GM19372 (cell line): ENCODE measurements at regions not wholly inside any gene's neighbourhood (a gene's known extent, or its start where the extent isn't known, plus 50 kb on each side); places are given as distances from the start of the nearest gene placed in this dataset.

ENCODE experiments used
- ATAC-seq: cut with Tn5 transposase; IDR thresholded peaks from one replicate; pipeline ENCODE4 v1.9.1; 2021; ENCODE audit warnings: mild to moderate bottlenecking, low read depth, moderate library complexity; ENCODE audit not compliant: unreplicated experiment

DNA sequence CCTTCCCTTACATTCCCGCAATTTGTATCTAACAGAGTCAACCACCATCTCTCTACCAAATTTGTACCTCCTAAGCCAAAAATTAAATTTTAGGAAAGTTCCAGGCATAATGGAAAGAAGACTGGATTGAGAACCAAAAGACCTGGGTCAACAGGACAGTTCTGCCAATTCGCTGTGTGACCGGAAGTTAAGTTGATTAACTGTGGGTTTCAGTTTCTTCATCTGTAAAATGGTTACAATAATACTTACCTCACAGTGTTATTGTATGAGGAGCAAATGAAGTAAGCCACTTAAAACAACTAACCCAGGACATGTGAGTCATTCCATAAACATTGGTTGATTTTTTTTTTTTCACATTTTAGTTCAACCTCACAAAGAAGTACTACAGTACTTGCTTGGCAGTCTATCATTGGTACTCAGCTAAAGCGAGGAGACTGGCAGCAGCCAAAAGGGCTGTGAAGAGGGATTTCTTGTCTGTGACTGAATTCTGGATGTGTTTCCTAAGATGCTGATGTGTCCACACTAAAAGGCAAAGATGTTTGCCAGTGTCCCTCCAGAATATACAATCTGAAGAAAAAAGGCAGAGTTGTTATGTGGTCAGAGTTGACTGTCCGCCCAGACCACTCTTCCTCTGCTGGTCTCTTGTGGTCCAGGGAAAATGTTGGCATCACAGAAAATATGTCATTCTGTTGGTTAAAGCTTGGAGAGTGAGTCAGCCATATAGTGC lies 198.6 kb downstream of the TLE1 start:
- no peak for ATAC-seq

DNA sequence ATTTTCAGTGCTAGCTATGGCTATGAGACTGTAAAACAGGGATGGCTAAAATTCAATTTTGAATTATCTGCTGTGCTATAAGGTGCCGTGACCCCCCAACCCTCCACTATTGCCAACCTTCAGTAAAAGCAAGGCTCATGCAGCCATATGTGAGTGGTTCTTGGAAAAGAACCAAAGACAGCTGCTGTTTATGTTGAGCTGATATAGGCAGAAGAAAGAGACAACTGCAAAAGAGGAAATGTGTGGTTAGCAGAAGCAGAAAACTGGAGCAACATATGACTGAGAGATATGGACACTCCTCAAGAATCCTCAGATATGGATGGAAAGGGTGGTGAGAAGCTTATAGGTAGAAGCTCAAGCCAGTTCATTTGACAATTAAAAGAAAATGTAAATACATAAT lies 200.3 kb downstream of the TLE1 start:
- no peak for ATAC-seq

- ATAC-seq, result no peak
Observed at GRCh38 chr9:81480828-81481604, 208.3 kb downstream of the TLE1 start.

DNA sequence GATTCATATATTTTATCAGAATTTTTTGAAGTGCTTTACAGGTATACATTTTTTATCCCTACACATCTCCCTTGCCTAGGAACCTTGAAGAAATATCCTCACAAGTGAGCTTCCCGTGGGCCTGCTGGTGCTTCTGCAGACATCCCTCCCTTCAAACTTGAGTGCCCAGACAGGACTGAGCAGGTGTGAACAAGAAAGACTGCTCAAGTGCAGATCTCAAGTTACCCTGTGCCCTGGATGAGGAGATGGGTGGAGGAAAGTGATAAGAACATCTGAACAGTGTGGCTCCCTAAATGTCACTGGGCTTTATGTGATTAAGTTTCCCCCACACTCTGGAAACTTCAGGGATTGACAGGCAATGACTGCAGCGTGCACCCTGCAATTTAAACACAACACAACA lies 209.8 kb downstream of the TLE1 start:
- no peak for ATAC-seq

- ATAC-seq, result no peak
Observed at GRCh38 chr9:81477669-81478068, 211.7 kb downstream of the TLE1 start.

GRCh38 chr9:81476813-81477490 lies 212.4 kb downstream of the TLE1 start:
- ATAC-seq, result no peak

DNA sequence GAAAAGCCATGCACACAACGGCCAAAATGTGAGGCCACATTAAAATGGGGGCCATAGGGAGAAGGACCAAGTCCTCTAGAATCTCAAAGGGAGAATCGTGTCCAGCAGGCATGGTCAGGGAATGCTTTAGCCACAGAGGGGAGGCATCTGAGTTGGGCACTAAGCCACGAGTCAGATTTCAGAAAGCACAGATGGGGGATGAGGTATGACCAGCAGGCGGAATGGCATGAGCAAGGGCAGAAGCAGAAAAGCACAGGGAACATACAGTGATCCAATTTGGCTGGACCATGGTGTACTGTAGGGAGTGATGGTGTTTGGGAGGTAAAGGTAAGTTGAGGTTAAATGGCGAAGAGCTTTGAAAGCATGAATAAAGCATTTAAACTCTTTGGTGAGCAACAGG lies 214.6 kb downstream of the TLE1 start:
- no peak for ATAC-seq

GRCh38 chr9:81474125-81474524 lies 215.2 kb downstream of the TLE1 start:
- ATAC-seq, result no peak

DNA sequence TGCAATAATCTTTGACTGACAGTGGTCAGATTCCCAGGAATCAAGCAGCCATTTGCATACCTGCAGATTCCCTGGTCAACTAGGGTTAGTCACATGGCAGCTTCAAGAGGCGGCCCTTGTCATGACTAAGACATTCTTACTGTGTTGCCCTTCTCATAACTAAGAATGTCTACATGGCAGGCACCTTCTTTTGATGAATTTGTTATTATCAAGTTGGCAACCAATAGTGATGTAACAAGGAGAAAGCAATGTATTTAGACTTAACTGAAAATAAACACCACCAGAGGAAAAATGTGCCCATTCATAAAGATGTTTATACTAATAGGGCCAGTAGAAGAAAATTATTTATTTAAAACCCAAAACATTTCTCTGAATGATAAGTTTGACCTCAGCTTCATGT lies 215.6 kb downstream of the TLE1 start:
- no peak for ATAC-seq

DNA sequence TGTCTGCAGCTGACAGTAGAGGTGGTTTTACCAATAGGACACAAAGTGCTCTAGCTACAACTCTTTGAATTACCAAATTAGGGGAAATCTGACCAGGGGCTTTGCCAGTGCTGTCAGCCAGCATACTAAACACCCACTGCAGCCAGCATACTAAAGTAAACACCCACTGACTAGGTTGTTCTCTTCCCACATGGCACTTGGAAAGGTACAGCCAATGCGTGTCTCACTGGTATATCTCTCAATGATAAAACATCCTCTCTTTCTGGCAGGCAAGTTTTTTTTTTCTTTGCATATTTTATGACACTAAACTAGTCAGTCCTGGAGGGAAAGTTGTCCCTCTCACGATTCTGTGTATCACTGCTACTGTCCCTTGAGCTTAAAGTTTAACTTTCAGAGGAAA lies 216.1 kb downstream of the TLE1 start:
- no peak for ATAC-seq

GRCh38 chr9:81472701-81473100 lies 216.6 kb downstream of the TLE1 start:
- ATAC-seq, result no peak

DNA sequence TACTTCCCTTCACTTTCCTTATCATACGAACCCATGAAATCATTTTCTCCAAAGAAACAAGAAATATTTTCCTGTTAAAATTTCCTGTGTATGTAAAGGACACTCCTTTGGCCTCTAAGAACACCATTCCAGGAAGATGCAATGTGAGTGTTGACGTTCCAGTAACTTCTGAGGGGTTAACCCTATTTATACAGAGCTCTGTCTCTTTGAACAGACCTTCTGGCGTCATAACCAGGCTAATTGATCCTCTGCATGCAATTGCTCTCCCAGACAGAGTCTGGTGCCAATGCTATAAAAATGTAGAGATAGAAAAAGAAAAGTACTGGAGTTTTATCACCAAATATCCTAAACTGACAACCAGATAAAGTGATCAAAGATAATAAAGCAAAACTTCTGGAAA lies 218.5 kb downstream of the TLE1 start:
- ATAC-seq, result no peak

- no peak for ATAC-seq
Observed at GRCh38 chr9:81468084-81468595, 221.2 kb downstream of the TLE1 start.

GRCh38 chr9:81466981-81467380 lies 222.4 kb downstream of the TLE1 start:
- no peak for ATAC-seq

DNA sequence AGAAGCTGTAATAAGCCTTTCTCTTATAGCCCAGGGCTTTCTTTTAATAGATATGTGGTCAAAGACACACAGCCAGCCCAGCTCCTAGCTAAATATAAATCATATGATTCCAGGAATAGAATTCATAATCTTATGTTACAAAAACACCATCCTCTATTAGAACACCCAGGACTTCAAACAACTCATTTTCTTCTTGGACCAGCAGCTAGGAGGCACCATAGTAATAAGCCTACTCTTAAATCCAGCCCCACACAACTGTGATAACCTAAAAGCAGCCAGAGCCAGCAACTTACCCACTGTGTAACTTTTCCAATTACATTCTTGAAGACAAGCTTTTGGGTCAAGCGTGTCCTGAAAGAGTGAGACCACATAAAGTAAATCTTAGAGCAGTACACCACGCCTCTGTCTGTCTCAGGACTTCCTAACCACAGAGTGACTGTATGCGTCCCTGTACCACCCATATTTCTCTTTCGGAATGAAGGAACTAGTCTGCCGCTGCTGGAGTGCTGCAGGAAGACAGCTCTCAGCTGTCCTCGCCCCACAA lies 223.8 kb downstream of the TLE1 start:
- no peak for ATAC-seq

GRCh38 chr9:81462801-81463200 lies 226.5 kb downstream of the TLE1 start:
- no peak for ATAC-seq

- no peak for ATAC-seq
Observed at GRCh38 chr9:81461196-81461595, 228.2 kb downstream of the TLE1 start.

GRCh38 chr9:81460693-81461092 lies 228.7 kb downstream of the TLE1 start:
- ATAC-seq, result no peak

DNA sequence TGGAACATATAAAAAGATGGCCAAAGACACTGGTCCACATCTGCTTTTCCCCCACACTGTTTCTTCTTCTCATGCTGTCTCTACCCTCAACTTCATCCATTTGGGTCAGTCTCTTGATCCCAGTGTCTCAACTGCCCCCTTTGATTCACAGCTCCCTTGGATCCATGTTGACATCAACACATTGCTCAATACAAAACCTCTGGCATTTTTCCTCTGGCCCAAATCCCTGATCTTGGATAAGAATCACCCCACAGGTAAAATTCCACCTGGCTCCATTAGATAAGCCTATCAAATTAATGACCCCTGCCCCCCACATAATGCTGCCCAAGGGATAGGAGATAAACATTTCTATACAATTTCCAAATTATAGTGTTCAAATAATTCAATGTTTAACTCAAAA lies 229.8 kb downstream of the TLE1 start:
- no peak for ATAC-seq

- no peak for ATAC-seq
Observed at GRCh38 chr9:81456431-81457006, 232.8 kb downstream of the TLE1 start.
